Omental fat pad (tissue), 3 donors: ENCODE measurements at regions not wholly inside any gene's neighbourhood (a gene's known extent, or its start where the extent isn't known, plus 50 kb on each side); places are given as distances from the start of the nearest gene placed in this dataset.

Source experiments
- ATAC-seq: fragments of 150-250 bp; one replicate; pipeline ENCODE4 v1.9.1; 2016; ENCODE audit warnings: mild to moderate bottlenecking, moderate library complexity; ENCODE audit not compliant: low FRiP score
- DNase-seq: peaks from one replicate; pipeline ENCODE4 v3.0.0-alpha.2; 2019; ENCODE audit warnings: low spot score
- TF ChIP-seq, protein P1 (sequence below), 3 donors: fragments of 450-650 bp; IDR thresholded peaks; one replicate each; pipeline ENCODE4 v1.5.1; 2016 to 2017; ENCODE audit warnings: antibody characterized with exemption in 3 of 3, mild to moderate bottlenecking in 3 of 3, moderate library complexity in 2 of 3

DNA sequence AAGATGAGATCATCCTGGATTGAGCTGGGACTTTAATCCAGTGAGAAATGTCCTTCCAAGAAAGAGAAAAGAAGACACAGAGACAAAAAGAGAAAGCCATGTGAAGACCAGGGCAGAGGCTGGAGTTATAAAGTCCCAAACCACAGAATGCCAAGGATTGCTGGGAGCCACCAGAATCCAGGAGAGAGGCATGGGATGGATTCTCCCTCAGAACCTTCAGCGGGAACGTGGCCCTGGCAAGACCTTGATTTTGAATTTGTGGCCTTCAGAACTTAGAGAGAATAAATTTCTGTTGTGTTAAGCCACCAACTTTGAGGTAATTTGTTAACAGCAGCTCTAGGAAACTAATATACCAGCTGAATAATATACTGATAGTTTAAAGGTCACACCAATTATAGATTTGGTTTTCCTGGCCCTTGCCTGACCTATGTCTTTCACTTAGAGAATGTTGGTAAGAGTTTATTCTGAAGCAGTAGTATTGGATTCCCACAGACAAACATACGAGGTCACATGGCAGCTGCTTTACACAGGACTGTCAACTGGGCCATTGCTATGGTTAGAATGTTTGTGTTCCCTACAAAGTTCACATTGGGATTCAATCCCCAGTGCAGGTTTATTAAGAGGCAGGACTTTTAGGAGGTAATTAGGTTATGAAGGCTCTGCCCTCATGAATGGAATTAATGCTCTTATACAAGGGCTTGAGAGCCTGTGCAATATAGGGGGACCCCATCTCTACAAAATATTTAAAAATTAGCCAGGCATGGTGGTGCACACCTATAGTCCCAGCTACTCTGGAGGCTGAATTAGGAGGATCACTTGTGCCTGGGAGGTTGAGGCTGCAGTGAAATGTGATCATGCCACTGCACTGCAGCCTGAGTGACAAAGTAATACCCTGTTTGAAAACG, 156.5 kb upstream of the EEA1 start:
- ATAC-seq: no peak
- TF ChIP-seq, protein P1, sequence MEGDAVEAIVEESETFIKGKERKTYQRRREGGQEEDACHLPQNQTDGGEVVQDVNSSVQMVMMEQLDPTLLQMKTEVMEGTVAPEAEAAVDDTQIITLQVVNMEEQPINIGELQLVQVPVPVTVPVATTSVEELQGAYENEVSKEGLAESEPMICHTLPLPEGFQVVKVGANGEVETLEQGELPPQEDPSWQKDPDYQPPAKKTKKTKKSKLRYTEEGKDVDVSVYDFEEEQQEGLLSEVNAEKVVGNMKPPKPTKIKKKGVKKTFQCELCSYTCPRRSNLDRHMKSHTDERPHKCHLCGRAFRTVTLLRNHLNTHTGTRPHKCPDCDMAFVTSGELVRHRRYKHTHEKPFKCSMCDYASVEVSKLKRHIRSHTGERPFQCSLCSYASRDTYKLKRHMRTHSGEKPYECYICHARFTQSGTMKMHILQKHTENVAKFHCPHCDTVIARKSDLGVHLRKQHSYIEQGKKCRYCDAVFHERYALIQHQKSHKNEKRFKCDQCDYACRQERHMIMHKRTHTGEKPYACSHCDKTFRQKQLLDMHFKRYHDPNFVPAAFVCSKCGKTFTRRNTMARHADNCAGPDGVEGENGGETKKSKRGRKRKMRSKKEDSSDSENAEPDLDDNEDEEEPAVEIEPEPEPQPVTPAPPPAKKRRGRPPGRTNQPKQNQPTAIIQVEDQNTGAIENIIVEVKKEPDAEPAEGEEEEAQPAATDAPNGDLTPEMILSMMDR (IDR thresholded peaks at IDR 0.05): no peak
- no peak for DNase-seq

DNA sequence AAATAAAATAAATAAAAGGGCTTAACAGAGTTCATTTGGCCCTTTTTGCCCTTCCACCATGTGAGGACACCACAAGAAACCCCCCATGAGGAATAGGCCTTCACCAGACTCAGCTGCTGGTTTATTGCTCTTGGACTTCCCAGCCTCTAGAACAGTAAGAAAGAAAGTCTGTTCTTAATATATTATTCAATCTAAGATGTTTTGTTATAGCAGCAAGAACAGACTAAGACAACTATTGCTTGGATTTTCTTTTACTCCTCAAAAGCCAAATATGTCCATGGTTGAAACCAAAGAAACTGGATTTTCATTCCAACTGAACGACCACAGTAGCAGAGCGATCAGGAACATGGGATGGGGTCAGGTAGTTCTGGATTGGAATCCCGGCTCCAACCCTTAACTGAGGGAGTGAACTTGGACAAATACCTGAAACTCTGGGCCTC, 157.2 kb upstream of the EEA1 start:
- no peak for DNase-seq
- TF ChIP-seq, protein P1 (IDR thresholded peaks at IDR 0.05): no peak
- no peak for ATAC-seq

DNA sequence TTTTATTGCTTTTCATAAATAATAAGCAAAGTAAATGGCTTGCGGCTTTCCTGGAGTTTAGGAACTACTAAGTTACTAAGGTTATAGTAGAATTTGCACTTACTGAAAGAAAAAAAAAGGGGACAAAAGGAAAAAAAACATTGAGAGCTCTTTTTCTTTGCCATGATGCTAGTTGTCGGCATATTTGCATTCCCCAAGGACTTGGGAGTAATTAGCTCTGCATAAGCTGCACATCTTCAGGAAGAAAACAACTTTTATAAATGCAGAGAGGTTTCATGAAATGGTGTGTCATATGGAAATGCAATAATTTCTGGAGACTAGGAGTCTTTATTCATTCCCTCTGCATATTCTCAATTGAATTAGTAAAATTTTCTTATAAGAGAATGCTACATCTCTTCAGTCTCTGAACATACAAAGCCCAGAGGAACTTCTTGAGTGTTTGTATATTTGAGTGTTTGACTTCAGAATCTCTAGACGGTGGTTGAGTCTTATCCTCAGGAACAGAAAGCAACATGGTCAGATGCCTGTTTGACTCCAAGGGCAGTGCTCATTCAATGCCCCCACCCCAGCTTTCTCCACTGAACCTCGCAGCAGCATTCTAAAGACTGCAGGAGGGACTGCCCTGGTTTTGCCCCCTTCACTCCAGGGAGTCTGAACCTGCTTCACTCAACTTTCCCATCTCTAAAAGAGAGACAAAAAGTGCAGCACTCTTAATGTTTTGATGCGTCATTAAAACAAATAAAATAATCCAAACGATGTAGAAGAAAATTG, 158.9 kb upstream of the EEA1 start:
- ATAC-seq (no peak), DNase-seq (no peak)
- TF ChIP-seq, protein P1 (IDR thresholded peaks at IDR 0.05): no peak

DNA sequence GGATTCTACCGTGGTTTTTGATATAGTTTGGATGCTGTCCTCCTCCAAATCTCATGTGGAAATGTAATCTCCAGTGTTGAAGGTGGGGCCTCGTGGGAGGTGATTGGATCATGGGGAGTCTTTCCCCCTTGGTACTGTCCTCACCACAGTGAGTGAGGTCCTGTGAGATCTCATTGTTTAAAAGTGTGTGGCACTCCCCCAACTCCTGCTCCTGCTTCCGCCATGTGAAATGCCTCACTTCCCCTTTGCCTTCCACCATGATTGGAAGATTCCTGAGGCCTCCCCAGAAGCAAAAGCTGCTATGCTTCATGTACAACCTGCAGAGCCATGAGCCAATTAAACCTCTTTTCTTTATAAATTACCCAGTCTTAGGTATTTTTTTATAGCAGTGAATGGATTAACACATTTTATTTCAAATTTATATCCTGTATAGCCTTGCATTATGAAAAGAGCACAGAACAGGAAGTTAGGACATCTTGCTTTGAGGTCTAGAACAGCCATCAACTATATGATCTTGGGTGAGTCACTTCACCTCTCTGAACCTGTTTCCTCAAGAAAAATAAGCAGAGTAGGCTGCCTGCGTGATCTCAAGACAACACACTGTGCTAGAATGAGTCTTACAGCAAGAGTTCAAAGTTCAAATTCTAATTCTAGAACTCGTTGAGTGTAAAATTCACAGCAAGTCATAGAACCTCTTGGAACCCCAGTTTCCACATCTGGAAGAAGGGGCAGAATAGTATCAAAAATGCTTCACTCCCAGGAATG, 160.9 kb upstream of the EEA1 start:
- TF ChIP-seq, protein P1 (IDR thresholded peaks at IDR 0.05): no peak
- DNase-seq (no peak), ATAC-seq (no peak)

DNA sequence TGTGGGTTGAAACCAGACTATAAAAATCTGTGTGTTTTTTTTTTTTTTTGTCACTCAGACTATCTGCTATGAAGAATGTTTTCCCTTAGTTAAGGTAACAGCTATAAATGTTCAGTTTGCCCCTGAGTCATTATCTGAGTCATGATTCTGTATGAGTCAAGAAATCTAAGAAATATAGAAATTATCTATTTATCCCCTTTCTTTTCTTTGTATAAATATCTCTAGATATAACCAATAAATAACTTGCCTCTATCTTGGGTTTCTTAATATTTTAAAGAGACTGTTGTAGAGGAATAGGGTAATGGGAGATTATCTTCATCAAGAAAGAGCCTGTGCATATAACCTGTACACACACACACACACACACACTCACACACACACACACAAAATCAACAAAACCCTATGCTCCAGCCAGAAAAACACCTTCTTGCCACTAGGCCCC, 161.7 kb upstream of the EEA1 start:
- ATAC-seq: no peak
- no peak for DNase-seq
- TF ChIP-seq, protein P1 (IDR thresholded peaks at IDR 0.05): no peak

DNA sequence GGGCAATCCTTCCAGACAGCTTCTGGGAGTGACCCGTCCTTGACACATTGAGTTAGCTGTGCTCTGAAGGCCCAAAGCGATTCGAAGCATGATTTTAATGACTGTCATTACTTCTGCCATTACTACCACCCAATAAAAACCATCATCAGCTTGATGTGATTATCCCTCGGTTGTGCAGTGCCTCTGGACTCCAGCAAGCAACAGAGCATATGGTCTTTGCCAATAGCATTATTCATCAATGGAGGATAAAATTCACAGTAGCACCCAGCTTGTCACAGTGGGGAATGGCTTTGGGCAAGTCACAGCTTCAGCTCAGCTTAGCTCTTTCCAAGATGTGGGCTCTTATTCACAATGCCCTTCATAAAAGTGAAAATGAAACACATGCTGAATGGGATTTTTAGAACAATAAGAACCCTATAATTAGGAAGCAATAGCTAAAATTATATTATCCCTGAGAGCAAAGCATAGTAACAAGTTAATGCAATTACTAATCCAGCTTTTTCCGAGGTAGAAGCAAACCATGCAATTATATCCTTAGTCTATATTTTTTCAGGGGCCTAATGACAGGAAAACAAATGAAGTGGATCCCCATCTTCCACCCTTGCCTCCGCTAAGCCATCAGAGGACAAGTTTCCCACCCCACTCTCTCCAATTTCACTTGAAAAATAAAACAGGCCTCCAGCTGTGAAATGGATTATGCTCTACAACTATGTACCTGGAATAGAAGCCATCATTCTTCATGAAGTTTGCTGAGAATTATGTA, 163.0 kb upstream of the EEA1 start:
- ATAC-seq: no peak
- no peak for DNase-seq
- TF ChIP-seq, protein P1 (IDR thresholded peaks at IDR 0.05): no peak
